Activated CD4-positive, alpha-beta T cell treated with anti-CD3 and anti-CD28 coated beads for 36 hours (primary cell): ENCODE measurements at regions not wholly inside any gene's neighbourhood (a gene's known extent, or its start where the extent isn't known, plus 50 kb on each side); places are given as distances from the start of the nearest gene placed in this dataset.

Source experiments
- ATAC-seq: fragments of 200-7000 bp; cut with Tn5 transposase; one replicate; pipeline ENCODE4 v1.10.0; 2021; ENCODE audit warnings: mild to moderate bottlenecking, moderate library complexity
- CTCF ChIA-PET: fragments of 350-600 bp; sonication (Branson Sonifier 250); formaldehyde crosslinking; loops from one replicate; lab custom pipeline; 2021; ENCODE audit warnings: antibody characterized with exemption; lab: Charles Lee
- POLR2A ChIA-PET: fragments of 350-600 bp; sonication (Branson Sonifier 250); formaldehyde crosslinking; loops from one replicate; lab custom pipeline; 2021; ENCODE audit warnings: antibody characterized with exemption, inconsistent platforms; lab: Charles Lee
- DNase-seq: peaks from one replicate; pipeline ENCODE4 v3.0.0-alpha.2; 2020
- H3K27ac Mint-ChIP-seq: one replicate; pipeline ENCODE4 v1.8.0; 2021; ENCODE audit warnings: mixed read lengths
- H3K27me3 Mint-ChIP-seq: one replicate; pipeline ENCODE4 v1.8.0; 2021; ENCODE audit warnings: mixed read lengths
- H3K36me3 Mint-ChIP-seq: one replicate; pipeline ENCODE4 v1.8.0; 2021; ENCODE audit warnings: low read depth, mixed read lengths
- H3K4me1 Mint-ChIP-seq: one replicate; pipeline ENCODE4 v1.8.0; 2021; ENCODE audit warnings: mixed read lengths
- H3K4me3 Mint-ChIP-seq: one replicate; pipeline ENCODE4 v1.8.0; 2021; ENCODE audit warnings: mild to moderate bottlenecking, moderate library complexity, mixed read lengths
- H3K9me3 Mint-ChIP-seq: one replicate; pipeline ENCODE4 v1.8.0; 2021; ENCODE audit warnings: low read depth, mixed read lengths
- intact Hi-C, 2 experiments: fragments of 100-400 bp; cut with DNase I in 1 of 2; cut with micrococcal nuclease in 1 of 2; formaldehyde crosslinking; loops; one replicate each; pipeline versions ENCODE4 v1.14.2 to v1.15.1; 2022 to 2024; cut with DNase I, micrococcal nuclease

DNA sequence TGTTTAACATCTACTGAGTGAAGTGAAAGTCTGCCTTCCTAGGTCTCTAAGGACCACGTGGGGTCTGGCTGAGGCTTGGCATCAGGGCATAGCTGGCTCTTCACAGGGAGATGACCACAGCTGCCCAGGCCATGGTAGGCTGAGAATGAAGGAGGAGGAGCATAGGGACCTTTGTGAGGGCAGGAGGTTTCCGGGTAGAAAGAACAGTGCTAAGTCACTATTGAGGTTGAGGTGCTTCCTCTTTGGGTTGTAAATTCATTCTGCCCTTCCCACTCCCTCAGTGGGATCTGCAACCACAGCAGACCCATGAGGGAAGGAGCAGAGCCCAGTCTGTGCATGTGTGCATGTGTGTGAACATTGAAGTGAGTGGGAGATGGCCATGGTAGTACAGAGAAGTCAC is 909.6 kb downstream of the VRK1 start:
- H3K9me3 Mint-ChIP-seq = peaks cover 5% of the 10 kb centered on the region
- intact Hi-C loops = loop anchor here in 1 of 2 experiments (5.0 to 10.0 kb wide), 5 partner anchors 90 to 1565 kb away; partner anchors contain the start of gene BCL11B
- H3K27me3 Mint-ChIP-seq = no peaks in the 10 kb centered on the region
- no peaks in the 10 kb centered on the region for H3K36me3 Mint-ChIP-seq
- peaks cover 91% of the 10 kb centered on the region for H3K4me1 Mint-ChIP-seq
- ATAC-seq = no peak
- H3K27ac Mint-ChIP-seq = peak overlapping the region; percentile 82
- no peak overlapping the region for H3K4me3 Mint-ChIP-seq
- POLR2A ChIA-PET = no interaction called here
- no peak for DNase-seq
- CTCF ChIA-PET = no interaction called here

DNA sequence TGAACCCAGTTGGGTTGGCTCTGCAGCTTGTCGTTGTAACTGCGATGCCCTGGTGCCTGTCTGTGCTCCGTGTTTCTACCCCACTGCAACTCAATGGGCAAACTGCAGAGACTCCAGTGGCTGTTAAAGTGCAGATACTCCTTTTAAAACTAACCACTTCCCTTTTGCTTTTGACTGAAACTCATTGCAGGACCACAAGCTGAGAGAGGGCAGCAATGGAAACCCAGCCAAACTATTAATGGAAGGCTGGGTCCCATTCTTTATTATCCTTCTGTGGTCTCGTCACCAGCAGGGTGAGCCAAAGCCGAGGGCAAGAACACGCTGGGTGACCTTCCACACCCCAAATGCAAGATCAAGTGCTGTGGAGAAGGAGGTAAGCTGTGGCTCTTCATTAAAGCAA is 910.4 kb downstream of the VRK1 start:
- ATAC-seq (peak; percentile 32), DNase-seq (peak; percentile 39)
- no peaks in the 10 kb centered on the region for H3K36me3 Mint-ChIP-seq
- POLR2A ChIA-PET = no interaction called here
- H3K4me1 Mint-ChIP-seq = peaks cover 96% of the 10 kb centered on the region
- no peak overlapping the region for H3K4me3 Mint-ChIP-seq
- peaks cover 5% of the 10 kb centered on the region for H3K9me3 Mint-ChIP-seq
- CTCF ChIA-PET = interaction anchor here (1.0 kb wide), 1 partner anchor 8 kb away, joined by 3 read pairs; no protein-coding TSS in a partner anchor
- intact Hi-C loops = loop anchor here in 1 of 2 experiments (5.0 to 10.0 kb wide), 5 partner anchors 90 to 1565 kb away; partner anchors contain the start of gene BCL11B
- no peaks in the 10 kb centered on the region for H3K27me3 Mint-ChIP-seq
- H3K27ac Mint-ChIP-seq = no peak overlapping the region

DNA sequence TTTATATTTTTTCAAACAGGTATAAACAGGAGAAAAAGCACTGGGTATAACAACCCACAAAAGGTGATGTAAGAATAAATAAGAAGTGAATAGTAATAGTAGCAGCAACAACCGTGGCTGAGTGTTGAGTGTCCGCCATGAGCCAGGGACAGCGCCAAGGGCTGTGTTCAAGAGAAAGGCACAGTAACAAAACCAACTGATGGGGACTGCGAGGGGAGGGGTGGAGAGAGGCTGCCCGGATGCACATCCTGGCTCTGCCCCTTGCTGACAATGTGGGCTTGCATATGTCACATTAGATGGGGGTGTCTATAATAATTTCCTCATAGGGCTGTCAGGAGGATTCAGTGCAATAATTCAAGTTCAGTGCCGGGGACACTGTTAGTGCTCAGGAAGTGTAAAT is 912.4 kb downstream of the VRK1 start:
- H3K27ac Mint-ChIP-seq = peak overlapping the region; percentile 35
- CTCF ChIA-PET = no interaction called here
- POLR2A ChIA-PET = no interaction called here

DNA sequence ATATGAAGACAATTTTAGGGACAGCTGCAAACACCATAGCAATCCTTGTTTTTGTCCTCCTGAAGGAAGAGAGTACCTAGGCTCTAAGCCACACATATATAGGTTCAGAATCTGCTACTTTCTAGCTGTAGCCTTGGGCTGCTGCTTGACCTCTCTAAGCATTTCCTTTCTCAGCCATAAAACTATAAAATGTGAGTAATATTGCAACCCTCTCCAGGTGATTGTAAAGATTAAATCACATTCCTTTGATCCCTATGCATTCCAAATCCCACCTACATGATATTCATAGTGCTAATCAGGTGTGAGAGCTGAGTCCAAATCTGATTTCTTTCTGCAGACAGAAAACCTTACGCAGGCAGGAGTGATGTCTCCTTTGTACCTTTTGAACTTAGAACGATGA is 913.5 kb downstream of the VRK1 start:
- Mint-ChIP-seq H3K27me3 (no peaks in the 10 kb centered on the region), H3K27ac (no peak overlapping the region), H3K36me3 (no peaks in the 10 kb centered on the region), H3K4me1 (peaks cover 79% of the 10 kb centered on the region), H3K4me3 (no peak overlapping the region), H3K9me3 (peaks cover 3% of the 10 kb centered on the region)
- no peak for ATAC-seq
- no peak for DNase-seq
- ChIA-PET POLR2A (no interaction called here), CTCF (interaction anchor here (0.5 kb wide), 1 partner anchor 90 kb away, joined by 3 read pairs; no protein-coding TSS in a partner anchor)
- intact Hi-C loops = loop anchor here (5.0 to 10.0 kb wide), 2 partner anchors 253 to 1564 kb away; partner anchors contain the start of gene BCL11B (in 1 of the 2)

More for the DNA sequence above, 912.4 kb downstream of the VRK1 start:
- DNase-seq = peak; percentile 42
- Mint-ChIP-seq H3K36me3 (no peaks in the 10 kb centered on the region), H3K4me1 (peaks cover 90% of the 10 kb centered on the region), H3K27me3 (no peaks in the 10 kb centered on the region), H3K4me3 (no peak overlapping the region), H3K9me3 (peaks cover 3% of the 10 kb centered on the region)
- ATAC-seq = no peak
- intact Hi-C loops = loop anchor here in 1 of 2 experiments (5.0 to 10.0 kb wide), 5 partner anchors 92 to 1563 kb away; partner anchors contain the start of gene BCL11B

DNA sequence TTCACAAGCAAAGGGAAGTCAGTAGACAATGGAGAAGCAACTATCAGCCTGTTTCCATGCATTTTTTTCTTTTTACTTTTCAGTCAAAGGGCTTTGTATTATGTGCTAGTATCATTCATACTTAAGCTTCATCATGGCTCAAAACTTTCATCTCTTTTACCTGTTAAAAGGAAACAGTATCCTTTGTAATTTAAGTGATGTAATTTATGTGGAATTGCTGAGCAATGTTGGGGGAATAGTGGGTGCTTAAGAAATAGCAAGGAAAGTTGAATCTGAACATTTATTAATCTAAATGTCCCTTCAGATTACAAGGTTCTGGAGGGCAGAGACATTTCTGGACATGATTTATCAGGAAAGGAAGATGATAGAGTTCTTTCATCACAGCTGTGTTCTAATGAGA is 915.3 kb downstream of the VRK1 start:
- POLR2A ChIA-PET = interaction anchor here (1.1 kb wide), 1 partner anchor 12 kb away, joined by 3 read pairs; no protein-coding TSS in a partner anchor
- ATAC-seq (no peak), DNase-seq (no peak)
- CTCF ChIA-PET = interaction anchor here (0.6 to 3.0 kb wide), 4 partner anchors 9 to 43 kb away, joined by 3 to 12 read pairs (median 4); no protein-coding TSS in a partner anchor
- Mint-ChIP-seq H3K4me3 (no peak overlapping the region), H3K27me3 (no peaks in the 10 kb centered on the region), H3K27ac (peak overlapping the region; percentile 67), H3K4me1 (peaks cover 62% of the 10 kb centered on the region), H3K36me3 (no peaks in the 10 kb centered on the region), H3K9me3 (no peaks in the 10 kb centered on the region)
- intact Hi-C loops = loop anchor here (5.0 to 10.0 kb wide), 2 partner anchors 255 to 1562 kb away; partner anchors contain the start of gene BCL11B (in 1 of the 2)

DNA sequence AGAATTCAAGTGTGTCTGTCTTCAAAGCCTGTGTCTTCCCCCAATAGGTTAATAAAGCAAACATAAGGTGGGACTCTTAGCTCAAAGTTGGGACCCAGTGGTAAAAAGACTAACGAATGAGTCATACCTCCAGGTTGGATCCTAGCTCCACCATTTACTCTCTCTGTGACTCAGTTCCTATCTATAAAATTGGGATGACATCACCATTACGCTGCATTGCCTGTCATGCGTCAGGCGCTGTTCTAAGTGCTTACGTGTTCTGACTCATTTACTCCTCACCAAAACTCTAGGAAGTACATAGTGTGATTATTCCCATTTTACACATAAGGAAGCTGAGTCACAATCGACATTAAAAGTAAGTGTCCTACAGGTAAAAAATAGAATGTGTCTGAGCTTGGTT is 915.8 kb downstream of the VRK1 start:
- intact Hi-C loops = loop anchor here (1.0 to 10.0 kb wide), 3 partner anchors 153 to 1562 kb away; partner anchors contain the start of gene BCL11B (in 1 of the 2)
- ChIA-PET POLR2A (interaction anchor here (0.6 to 1.1 kb wide), 2 partner anchors 12 to 723 kb away, joined by 3 read pairs; no protein-coding TSS in a partner anchor), CTCF (interaction anchor here (0.6 to 3.0 kb wide), 6 partner anchors 10 to 296 kb away, joined by 3 to 12 read pairs (median 4); no protein-coding TSS in a partner anchor)
- peaks cover 60% of the 10 kb centered on the region for H3K4me1 Mint-ChIP-seq
- H3K27me3 Mint-ChIP-seq = no peaks in the 10 kb centered on the region
- DNase-seq (peak; percentile 63), ATAC-seq (peak; percentile 94)
- no peaks in the 10 kb centered on the region for H3K9me3 Mint-ChIP-seq
- no peak overlapping the region for H3K4me3 Mint-ChIP-seq
- H3K36me3 Mint-ChIP-seq = no peaks in the 10 kb centered on the region
- peak overlapping the region; percentile 67 for H3K27ac Mint-ChIP-seq

DNA sequence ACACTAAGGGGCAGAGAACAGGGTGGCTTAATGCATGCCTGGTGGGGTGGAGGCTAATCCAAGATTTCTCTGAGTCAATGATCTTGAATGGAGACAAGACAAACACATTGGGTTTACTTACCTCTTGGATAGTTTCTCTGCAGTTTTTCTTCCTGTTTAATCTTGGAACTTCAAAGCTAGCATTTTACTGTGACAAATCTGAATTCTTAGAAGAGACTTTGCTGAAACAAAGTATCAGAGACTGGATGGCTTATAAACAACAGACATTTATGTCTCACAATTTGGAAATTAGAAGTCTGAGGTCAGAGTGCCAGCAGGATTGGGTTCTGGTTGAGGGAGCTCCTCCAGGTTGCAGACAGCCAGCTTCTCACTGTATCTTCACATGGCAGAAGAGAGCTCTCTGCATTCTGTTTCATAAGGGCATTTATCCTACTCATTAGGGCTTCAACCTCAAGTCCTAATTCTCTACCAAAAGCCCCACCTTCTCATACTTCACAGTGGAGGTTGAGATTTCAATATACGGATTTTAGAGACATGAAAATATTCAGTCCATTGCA is 921.8 kb downstream of the VRK1 start:
- ChIA-PET CTCF (interaction anchor here (0.8 kb wide), 1 partner anchor 29 kb away, joined by 3 read pairs; no protein-coding TSS in a partner anchor), POLR2A (no interaction called here)
- intact Hi-C loops = loop anchor here in 1 of 2 experiments (10.0 kb wide), 1 partner anchor 1556 kb away; the partner anchor contains the start of gene BCL11B
- H3K27ac Mint-ChIP-seq = peak overlapping the region; percentile 55
- DNase-seq (no peak), ATAC-seq (peak; percentile 30)
- no peak overlapping the region for H3K4me3 Mint-ChIP-seq
- H3K9me3 Mint-ChIP-seq = peaks cover 11% of the 10 kb centered on the region
- no peaks in the 10 kb centered on the region for H3K27me3 Mint-ChIP-seq
- peaks cover 51% of the 10 kb centered on the region for H3K4me1 Mint-ChIP-seq
- peaks cover 5% of the 10 kb centered on the region for H3K36me3 Mint-ChIP-seq

DNA sequence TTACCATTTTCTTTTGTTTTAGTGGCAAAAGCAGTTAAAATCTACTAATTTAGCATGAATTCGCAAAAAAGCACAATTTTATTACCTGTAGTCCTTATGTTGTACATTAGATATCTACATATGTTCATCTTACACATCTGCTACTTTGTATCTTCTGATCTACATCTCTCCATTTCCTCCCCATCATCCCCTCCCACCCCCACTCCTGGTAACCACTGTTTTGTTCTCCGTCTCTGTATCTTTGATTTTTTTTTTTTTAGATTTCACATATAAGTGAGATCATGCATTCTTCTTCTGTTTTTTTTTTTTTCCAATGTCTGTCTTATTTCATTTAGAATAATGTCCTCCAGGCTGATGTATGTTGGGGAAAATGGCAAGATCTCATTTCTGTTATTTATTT is 922.7 kb downstream of the VRK1 start:
- intact Hi-C loops = loop anchor here (5.0 to 10.0 kb wide), 6 partner anchors 98 to 1555 kb away; partner anchors contain the start of gene BCL11B (in 1 of the 2)
- POLR2A ChIA-PET = no interaction called here
- H3K4me1 Mint-ChIP-seq = peaks cover 59% of the 10 kb centered on the region
- no peaks in the 10 kb centered on the region for H3K27me3 Mint-ChIP-seq
- H3K36me3 Mint-ChIP-seq = peaks cover 5% of the 10 kb centered on the region
- peak overlapping the region; percentile 74 for H3K27ac Mint-ChIP-seq
- peak; percentile 59 for DNase-seq
- CTCF ChIA-PET = no interaction called here
- H3K9me3 Mint-ChIP-seq = peaks cover 11% of the 10 kb centered on the region
- H3K4me3 Mint-ChIP-seq = no peak overlapping the region
- no peak for ATAC-seq

DNA sequence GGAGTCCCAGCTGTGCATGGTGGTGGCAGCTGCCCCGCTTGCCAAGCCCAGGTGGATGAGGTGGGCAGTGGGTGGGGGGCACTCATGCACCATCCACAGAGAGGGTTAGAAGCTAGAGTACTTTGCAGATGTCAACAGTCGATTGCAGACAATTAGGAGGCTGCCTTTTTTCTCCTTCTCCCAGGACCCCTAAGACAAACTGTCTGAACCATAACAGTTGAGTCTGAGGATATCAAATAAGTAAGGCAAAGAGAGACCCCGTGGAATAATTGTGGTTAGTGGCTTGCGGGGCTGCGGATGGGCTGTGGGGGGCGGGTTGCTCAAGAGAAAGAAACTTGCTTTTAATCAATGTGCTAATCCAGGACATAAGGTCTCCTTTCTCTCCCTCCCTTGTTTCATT is 926.2 kb downstream of the VRK1 start:
- ChIA-PET CTCF (interaction anchor here (3.7 kb wide), 1 partner anchor 10 kb away, joined by 12 read pairs; no protein-coding TSS in a partner anchor), POLR2A (no interaction called here)
- H3K27me3 Mint-ChIP-seq = no peaks in the 10 kb centered on the region
- peaks cover 11% of the 10 kb centered on the region for H3K9me3 Mint-ChIP-seq
- H3K4me1 Mint-ChIP-seq = peaks cover 86% of the 10 kb centered on the region
- peaks cover 5% of the 10 kb centered on the region for H3K36me3 Mint-ChIP-seq
- intact Hi-C loops = loop anchor here (5.0 kb wide), 5 partner anchors 101 to 414 kb away; no protein-coding TSS in a partner anchor
- no peak for DNase-seq
- ATAC-seq = no peak
- H3K4me3 Mint-ChIP-seq = no peak overlapping the region
- peak overlapping the region; percentile 76 for H3K27ac Mint-ChIP-seq

DNA sequence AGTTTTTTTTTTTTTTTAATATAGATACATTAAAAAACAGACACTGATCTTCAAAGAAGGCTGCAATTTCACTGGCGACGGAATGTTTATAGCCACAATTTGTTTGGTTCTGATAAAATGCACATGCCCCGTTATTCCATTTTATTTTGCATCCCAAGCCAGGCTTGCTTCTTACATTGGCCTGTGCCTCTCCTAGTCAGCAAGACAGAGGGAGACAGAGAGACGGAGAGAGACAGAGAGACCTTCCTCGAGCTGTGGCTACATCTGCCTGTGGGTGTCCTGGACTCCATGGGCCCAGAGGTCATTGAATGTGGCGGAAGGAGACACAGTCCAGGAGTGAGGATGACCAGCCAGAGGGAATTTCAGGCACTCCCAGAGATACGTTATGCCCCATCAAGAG is 926.6 kb downstream of the VRK1 start:
- peak overlapping the region; percentile 72 for H3K4me3 Mint-ChIP-seq
- CTCF ChIA-PET = interaction anchor here (0.6 to 3.7 kb wide), 4 partner anchors 10 to 402 kb away, joined by 3 to 12 read pairs (median 3); no protein-coding TSS in a partner anchor

DNA sequence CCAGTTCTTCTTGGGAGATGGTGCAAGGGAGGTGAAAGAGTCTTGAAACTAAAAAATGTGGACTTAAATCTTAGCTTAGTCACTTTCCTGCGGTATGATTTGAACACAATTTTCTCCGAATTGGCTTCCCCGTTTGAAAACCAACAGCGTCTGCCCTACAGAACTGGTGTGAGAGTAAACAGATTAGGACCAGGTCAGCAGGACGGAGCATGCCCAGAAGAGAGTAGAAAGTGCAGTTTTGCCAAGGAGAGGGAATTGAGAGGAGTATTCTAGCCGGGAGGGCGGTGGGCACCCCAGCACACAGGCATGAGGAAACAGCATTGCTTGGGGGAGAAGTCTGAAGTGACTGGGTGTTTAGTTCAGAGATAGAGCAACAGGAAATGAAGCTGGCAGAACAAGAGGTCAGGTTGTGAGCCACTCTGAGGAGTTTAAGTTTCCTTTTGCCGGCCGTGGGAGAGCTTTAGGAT is 927.1 kb downstream of the VRK1 start:
- POLR2A ChIA-PET = interaction anchor here (0.6 to 1.2 kb wide), 5 partner anchors 11 to 1548 kb away, joined by 3 to 4 read pairs (median 3); partner anchors contain the start of gene BCL11B
- peaks cover 5% of the 10 kb centered on the region for H3K36me3 Mint-ChIP-seq
- no peaks in the 10 kb centered on the region for H3K27me3 Mint-ChIP-seq
- peaks cover 11% of the 10 kb centered on the region for H3K9me3 Mint-ChIP-seq
- peaks cover 76% of the 10 kb centered on the region for H3K4me1 Mint-ChIP-seq
- CTCF ChIA-PET = interaction anchor here (0.6 to 3.7 kb wide), 6 partner anchors 11 to 403 kb away, joined by 3 to 12 read pairs (median 3); no protein-coding TSS in a partner anchor
- H3K4me3 Mint-ChIP-seq = peak overlapping the region; percentile 72
- DNase-seq (peak; percentile 63), ATAC-seq (peak; percentile 93)
- intact Hi-C loops = loop anchor here (5.0 kb wide), 5 partner anchors 102 to 413 kb away; no protein-coding TSS in a partner anchor
- peak overlapping the region; percentile 98 for H3K27ac Mint-ChIP-seq

More for the DNA sequence above, 926.6 kb downstream of the VRK1 start:
- intact Hi-C loops = loop anchor here (5.0 kb wide), 5 partner anchors 102 to 413 kb away; no protein-coding TSS in a partner anchor
- Mint-ChIP-seq H3K4me1 (peaks cover 81% of the 10 kb centered on the region), H3K9me3 (peaks cover 11% of the 10 kb centered on the region), H3K36me3 (peaks cover 5% of the 10 kb centered on the region), H3K27me3 (no peaks in the 10 kb centered on the region), H3K27ac (peak overlapping the region; percentile 98)
- POLR2A ChIA-PET = interaction anchor here (0.6 to 1.2 kb wide), 3 partner anchors 377 to 1548 kb away, joined by 3 to 4 read pairs (median 3); partner anchors contain the start of gene BCL11B
- peak; percentile 20 for ATAC-seq
- DNase-seq = no peak
